ENCODE measurements at regions not wholly inside any gene's neighbourhood (a gene's known extent, or its start where the extent isn't known, plus 50 kb on each side); places are given as distances from the start of the nearest gene placed in this dataset.

DNA sequence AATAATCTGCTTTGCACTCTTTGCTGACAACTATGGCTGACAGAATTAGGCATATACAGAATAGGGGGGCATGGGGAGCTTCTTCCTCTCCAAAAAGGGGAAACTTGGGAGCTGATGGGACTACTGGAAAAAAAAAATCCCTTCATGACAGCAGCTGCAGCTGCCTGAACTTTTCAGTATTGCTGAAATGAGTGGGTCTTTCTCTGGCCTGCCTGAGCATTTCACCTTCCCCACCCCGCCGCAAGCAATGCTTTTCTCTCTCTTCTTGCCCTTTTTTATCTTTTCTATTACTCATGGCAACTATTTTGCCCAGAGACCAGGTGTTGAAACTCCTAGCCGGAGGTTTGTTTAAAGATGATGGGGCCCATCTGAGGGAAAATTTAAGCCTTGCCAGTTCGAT, 244.9 kb downstream of the SEMA3D start:
- TF ChIP-seq, protein P1, sequence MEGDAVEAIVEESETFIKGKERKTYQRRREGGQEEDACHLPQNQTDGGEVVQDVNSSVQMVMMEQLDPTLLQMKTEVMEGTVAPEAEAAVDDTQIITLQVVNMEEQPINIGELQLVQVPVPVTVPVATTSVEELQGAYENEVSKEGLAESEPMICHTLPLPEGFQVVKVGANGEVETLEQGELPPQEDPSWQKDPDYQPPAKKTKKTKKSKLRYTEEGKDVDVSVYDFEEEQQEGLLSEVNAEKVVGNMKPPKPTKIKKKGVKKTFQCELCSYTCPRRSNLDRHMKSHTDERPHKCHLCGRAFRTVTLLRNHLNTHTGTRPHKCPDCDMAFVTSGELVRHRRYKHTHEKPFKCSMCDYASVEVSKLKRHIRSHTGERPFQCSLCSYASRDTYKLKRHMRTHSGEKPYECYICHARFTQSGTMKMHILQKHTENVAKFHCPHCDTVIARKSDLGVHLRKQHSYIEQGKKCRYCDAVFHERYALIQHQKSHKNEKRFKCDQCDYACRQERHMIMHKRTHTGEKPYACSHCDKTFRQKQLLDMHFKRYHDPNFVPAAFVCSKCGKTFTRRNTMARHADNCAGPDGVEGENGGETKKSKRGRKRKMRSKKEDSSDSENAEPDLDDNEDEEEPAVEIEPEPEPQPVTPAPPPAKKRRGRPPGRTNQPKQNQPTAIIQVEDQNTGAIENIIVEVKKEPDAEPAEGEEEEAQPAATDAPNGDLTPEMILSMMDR (conservative IDR thresholded peaks at IDR 0.05): no peak
- no peak overlapping the region for H3K27ac Mint-ChIP-seq
- no peak for DNase-seq (ENCODE audit: extremely low spot score, unreplicated experiment)
- no peaks in the 10 kb centered on the region for H3K9me3 Mint-ChIP-seq
- no peaks in the 10 kb centered on the region for H3K4me1 Mint-ChIP-seq (ENCODE audit: unreplicated experiment)
- H3K27me3 Mint-ChIP-seq: no peaks in the 10 kb centered on the region
- no peak overlapping the region for H3K4me3 Mint-ChIP-seq
- H3K36me3 Mint-ChIP-seq: no peaks in the 10 kb centered on the region

DNA sequence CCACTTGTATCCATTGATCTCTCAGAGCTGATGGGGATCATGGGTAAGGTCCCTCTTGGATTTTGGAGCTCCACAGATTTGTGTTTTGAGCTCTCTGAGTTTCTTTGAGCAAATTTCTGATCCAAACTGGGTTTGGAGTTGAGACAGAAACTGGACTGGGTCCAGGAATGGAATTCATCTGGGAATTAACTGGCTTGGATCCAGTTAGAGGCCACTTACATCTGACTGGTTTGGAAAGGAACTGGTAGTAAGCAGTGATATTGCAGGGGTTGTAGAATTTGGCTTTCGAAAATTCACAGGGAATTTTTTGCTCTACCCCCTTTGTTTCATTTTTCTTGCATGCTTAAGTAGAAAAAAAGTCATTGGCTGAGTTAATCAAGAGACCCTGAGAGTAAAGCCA, 245.6 kb downstream of the SEMA3D start:
- no peak for DNase-seq (ENCODE audit: extremely low spot score, unreplicated experiment)
- Mint-ChIP-seq H3K27ac (no peak overlapping the region), H3K4me3 (no peak overlapping the region), H3K9me3 (no peaks in the 10 kb centered on the region), H3K36me3 (no peaks in the 10 kb centered on the region), H3K4me1 (ENCODE audit: unreplicated experiment) (no peaks in the 10 kb centered on the region), H3K27me3 (no peaks in the 10 kb centered on the region)
- TF ChIP-seq, protein P1 (conservative IDR thresholded peaks at IDR 0.05): no peak

DNA sequence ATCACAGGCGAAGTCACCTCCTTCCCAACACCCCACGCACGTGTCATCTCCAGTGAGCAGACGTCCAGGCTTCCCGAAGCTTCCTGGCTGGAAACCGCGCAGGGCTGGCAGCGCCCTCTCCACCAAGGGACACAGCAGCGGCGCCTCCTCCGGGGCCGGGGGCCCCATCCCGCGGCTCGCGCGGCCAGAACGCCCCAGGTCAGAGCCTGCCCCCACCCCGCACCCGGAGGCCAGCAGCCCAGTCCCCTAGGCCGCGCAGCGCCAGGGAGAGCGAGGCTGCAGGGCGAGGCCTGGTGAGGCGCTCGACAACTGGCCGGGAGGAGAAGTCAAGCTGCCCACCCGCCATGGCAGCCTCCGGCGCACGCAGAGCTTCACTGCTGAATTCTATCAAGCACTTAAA, 247.0 kb downstream of the SEMA3D start:
- Mint-ChIP-seq H3K9me3 (no peaks in the 10 kb centered on the region), H3K27me3 (no peaks in the 10 kb centered on the region), H3K27ac (no peak overlapping the region), H3K4me1 (ENCODE audit: unreplicated experiment) (no peaks in the 10 kb centered on the region), H3K36me3 (no peaks in the 10 kb centered on the region), H3K4me3 (no peak overlapping the region)
- DNase-seq (ENCODE audit: extremely low spot score, unreplicated experiment): no peak
- TF ChIP-seq, protein P1 (conservative IDR thresholded peaks at IDR 0.05): no peak

DNA sequence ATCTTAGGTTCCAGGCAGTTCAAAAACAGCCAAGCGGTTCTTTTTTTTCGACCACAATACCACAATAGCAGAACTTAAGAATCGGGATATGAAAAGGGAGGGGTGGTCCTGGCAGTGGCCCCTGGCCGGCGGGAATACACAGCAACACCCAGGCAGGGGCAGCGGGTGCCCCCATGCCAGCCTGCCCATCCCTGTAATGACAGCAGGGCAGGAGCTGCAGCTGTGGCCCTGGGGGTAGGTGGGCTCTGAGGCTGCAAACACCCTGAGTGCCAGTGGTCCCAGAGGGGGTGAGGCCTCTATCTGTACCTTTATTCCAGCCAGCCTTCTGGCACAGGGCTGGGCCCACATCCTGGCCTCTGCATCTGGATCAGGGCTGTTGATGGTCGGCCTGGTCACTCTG, 247.4 kb downstream of the SEMA3D start:
- Mint-ChIP-seq H3K27ac (no peak overlapping the region), H3K27me3 (no peaks in the 10 kb centered on the region)

DNA sequence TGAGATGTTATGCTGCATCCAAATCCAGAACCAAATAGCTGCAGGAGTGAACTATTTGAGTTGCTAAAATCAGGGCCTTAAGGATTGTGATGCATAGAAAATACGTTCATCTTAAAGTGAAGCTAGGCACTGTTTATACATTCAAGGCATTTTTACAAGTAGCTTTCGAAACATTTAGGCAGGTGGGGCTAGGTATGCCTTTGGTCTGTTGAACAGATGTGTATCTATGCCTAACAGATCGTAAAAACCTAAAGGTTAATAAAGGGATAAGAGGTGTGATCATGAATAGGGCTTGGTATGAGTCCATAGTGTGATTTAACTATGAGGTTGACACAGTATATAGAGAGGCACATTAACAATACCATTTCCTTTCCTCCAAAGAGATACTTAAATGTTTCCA, 262.5 kb downstream of the SEMA3D start:
- no peak overlapping the region for H3K27ac Mint-ChIP-seq
- H3K4me1 Mint-ChIP-seq (ENCODE audit: unreplicated experiment): no peaks in the 10 kb centered on the region
- TF ChIP-seq, protein P1 (conservative IDR thresholded peaks at IDR 0.05): no peak
- no peak for DNase-seq (ENCODE audit: extremely low spot score, unreplicated experiment)
- peaks cover 9% of the 10 kb centered on the region for H3K9me3 Mint-ChIP-seq
- no peaks in the 10 kb centered on the region for H3K36me3 Mint-ChIP-seq
- no peak overlapping the region for H3K4me3 Mint-ChIP-seq
- H3K27me3 Mint-ChIP-seq: no peaks in the 10 kb centered on the region

More for the DNA sequence above, 247.4 kb downstream of the SEMA3D start:
- Mint-ChIP-seq H3K9me3 (no peaks in the 10 kb centered on the region), H3K4me3 (no peak overlapping the region), H3K4me1 (ENCODE audit: unreplicated experiment) (no peaks in the 10 kb centered on the region), H3K36me3 (no peaks in the 10 kb centered on the region)
- TF ChIP-seq, protein P1 (conservative IDR thresholded peaks at IDR 0.05): no peak
- no peak for DNase-seq (ENCODE audit: extremely low spot score, unreplicated experiment)

DNA sequence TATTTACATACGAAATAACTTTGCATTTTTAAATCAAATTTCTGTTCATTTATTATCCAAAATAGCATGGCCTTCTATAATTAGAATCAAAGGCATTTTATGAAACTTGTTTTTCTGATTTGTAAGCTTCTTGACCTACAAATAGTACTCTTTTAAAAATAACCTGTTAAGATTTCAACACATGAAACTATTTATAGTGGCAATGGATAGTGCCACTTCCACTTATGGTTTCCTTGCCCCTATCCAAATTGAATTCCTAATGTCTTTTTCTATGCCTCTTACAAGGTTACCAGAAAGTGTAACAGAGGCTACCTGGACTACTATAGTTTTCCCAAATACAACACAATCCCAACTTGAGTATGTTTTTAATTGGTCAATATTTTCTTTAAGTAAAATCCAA, 263.5 kb downstream of the SEMA3D start:
- Mint-ChIP-seq H3K4me3 (no peak overlapping the region), H3K9me3 (peaks cover 14% of the 10 kb centered on the region), H3K27ac (no peak overlapping the region), H3K27me3 (no peaks in the 10 kb centered on the region), H3K36me3 (no peaks in the 10 kb centered on the region), H3K4me1 (ENCODE audit: unreplicated experiment) (no peaks in the 10 kb centered on the region)
- no peak for DNase-seq (ENCODE audit: extremely low spot score, unreplicated experiment)
- TF ChIP-seq, protein P1 (conservative IDR thresholded peaks at IDR 0.05): no peak

Measured in type B pancreatic cell (in vitro differentiated cells).